ENCODE measurements at regions not wholly inside any gene's neighbourhood (a gene's known extent, or its start where the extent isn't known, plus 50 kb on each side); places are given as distances from the start of the nearest gene placed in this dataset.

DNA sequence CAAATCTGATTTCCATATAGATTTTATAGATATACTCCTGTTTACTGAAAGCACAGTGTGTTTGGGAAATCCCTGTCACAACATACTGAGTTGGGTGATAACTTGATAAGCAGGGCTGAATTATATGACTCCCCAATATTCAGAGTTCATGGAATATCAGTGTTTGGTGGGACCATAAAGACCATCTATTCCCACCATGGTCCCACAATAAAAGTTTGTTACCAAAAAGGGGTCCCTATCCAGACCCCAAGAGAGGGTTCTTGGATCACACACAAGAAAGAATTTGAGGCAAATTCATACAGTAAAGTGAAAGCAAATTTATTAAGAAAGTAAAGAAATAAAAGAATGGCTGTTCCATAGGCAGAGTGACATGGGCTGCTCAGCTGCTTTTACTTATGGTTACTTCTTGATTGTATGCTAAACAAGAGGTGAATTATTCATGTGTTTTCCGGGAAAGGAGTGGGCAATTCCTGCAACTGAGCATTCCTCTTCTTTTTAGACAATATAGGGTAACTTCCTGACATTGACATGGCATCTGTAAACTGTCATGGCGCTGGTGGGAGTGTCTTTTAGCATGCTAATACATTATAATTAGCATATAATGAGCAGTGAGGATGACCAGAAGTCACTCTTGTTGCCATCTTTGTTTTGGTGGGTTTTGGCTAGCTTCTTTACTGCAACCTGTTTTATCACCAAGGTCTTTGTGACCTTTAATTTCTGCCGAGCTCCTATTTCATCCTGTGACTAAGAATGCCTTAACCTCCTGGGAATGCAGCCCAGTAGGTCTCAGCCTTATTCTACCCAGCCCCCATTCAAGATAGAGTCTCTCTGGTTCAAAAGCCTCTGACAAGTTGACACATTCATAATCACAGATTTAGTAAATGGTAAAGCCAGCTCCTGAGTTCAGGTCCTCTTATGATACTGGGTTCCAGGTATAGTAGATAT is 240.6 kb upstream of the PDGFD start:
- no peak for DNase-seq

DNA sequence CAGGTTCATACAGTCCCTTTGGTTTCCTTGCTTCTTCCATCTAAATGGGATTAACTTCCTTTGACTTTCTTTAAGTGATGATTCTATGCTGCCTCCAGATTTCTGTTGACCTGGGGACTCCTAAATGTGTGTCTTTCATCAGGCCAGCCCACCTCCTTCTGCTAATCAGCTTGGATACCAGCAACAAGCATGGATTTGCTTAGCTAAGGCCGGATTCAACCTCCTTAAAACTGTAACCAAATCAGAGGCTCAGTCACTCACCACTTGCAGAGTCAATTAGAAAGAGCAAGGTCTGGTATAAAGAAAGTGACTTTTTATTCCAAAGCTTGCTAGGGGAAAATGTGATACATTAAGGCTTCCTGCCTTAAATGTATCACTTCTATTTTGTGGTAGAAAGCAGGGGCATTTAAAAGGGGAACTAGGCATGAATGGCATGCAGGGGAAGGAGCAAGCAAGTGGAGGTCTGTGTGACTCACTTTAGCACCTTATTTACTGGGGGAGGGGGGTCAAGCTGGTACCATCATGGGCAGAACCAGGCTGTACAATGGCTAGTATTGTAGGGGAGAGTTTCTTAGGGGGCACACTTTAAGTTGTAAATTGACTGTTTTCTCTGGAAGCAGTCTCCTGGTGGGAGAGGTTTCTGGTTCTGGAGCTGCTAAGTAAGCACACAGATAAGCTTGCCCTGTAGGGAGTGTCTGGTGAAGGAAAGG is 239.0 kb upstream of the PDGFD start:
- no peak for DNase-seq

DNA sequence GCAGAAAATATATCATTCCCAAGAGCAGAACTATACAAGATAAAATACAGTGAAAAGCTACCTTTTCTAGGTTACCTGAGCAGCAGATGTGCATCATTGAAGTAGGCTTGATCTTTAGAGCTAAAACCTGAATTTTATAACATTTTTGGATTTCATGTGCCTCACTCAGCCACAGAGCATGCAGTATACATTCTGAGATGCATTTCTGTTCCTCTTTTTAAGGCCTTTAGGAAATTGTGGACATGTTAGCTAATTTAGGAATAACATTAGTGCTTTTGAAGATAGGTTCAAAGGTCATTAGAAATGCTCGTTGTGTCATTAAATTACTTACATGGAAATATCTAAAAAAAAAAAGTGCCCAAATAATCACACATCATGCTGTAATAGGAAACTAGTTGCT is 230.6 kb upstream of the PDGFD start:
- no peak for DNase-seq

DNA sequence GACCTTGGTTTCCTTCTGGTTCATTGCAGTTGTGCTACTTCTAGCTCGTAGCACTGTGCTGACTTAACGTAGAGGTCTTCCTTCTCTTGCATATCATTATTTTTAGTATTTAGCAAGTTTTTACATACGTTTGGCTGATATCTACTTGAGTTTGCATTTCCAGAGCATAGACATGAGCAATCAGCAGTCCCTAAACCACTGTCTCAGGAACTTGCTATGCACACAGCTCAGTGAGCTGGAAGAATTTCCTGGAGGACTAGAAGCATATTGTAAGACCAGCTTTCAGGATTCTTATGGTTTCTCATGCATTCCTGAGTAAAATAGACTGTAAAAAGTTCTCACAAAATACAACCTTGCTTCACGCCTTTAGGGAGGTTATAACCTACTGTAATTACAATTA is 226.7 kb upstream of the PDGFD start:
- no peak for DNase-seq

DNA sequence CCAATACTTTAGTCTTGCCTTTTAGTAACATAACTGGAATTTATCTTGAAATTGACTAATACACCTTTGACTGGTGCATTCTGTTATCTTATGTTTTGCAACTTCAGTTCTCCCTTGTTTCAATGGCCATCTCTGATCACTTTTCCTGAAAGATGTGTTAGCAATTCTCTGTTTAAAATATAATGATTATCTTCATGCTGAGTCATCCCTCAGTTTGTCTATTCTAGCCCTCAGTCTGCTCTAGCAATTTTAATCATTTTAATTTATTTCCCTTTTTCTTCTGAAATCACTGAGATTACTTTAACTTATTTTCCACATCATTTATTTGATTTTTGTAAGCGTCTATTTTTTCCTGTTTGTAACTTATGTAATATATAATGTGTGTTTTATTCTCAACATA is 221.9 kb upstream of the PDGFD start:
- DNase-seq = no peak

DNA sequence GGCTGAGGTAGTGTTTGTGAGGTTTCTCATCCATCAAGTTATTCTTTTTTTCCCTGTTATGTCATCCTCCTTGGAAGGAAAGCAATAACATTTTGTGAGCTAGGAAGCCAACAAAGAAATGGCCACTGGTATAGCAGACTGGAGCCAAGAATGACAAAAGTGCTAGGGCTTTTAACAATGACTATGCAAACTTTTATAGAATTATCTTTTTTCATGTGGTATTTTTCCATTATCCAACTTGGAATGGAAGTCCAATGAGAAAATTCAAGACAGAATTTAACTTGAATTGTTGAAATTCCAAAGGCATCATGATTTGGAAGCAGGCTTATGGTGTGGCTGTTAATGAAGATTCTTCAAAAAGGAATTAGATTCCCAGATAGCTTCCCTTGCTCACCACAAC is 216.4 kb upstream of the PDGFD start:
- DNase-seq = no peak

DNA sequence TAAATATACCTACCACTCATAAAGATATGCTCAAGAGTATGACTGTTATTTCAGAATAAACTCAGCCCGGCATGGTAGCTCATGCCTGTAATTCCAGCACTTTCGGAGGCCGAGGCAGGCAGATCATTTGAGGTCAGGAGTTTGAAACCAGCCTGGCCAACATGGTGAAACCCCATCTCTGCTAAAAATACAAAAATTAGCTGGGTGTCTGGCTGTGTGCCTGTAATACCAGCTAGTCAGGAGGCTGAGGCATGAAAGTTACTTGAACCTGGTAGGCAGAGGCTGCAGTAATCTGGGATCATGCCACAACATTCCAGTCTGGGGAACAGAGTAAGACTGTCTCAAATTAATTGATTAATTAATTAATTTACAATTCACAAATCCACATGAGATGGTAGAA is 208.2 kb upstream of the PDGFD start:
- no peak for DNase-seq

DNA sequence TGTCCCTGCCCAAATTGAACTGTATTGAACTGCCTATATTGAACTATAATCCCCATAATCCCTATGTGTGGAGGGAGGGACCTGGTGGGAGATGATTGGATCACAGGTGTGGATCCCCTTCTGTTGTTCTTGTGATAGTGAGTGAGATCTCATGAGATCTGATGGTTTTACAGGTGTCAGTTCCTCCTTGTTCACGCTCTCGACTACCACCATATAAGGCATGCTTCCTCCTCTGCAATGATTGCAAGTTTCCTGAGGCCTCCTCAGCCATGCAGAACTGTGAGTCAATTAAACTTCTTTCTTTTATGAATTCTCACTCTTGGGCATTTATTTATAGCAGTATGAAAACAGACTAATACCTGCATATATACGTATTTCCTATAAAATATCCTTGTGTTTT is 206.5 kb upstream of the PDGFD start:
- DNase-seq = no peak

DNA sequence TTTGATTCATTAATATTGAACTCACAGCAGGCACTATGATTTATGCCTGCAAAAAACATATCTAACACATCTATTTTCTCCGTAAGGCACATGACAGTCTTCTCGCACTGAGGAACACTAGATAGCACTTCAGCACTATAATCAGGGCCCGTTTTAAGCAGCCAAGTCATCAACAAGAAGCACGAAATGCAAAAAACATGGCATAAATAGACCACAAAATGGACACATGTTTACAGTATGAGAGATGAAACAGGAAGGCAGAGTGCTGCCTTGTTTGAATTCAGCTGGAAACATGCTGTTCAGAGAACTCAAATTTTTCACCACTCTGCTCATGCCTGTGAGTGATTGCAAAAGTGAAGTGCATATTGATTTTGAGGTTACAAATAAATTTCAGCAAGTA is 205.8 kb upstream of the PDGFD start:
- DNase-seq = no peak

DNA sequence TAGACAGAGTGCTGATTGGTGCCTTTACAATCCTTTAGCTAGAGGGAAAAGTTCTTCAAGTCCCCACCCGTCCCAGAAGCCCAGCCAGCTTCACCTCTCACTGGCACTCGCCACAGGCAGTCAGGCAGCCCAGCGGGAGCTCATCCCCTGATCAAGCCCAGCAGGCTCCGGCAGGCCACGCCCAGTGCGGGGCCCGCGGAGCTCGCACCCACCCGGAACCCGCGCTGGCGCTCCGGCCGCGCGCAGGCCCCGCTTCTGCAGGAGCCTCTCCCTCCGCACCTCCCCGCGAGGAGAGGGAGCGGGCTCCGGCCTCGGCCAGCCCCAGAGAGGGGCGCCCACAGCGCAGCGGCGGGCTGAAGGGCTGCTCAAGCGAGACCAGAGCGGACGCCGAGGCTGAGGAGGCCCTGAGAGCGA is 202.4 kb upstream of the PDGFD start:
- DNase-seq = no peak

DNA sequence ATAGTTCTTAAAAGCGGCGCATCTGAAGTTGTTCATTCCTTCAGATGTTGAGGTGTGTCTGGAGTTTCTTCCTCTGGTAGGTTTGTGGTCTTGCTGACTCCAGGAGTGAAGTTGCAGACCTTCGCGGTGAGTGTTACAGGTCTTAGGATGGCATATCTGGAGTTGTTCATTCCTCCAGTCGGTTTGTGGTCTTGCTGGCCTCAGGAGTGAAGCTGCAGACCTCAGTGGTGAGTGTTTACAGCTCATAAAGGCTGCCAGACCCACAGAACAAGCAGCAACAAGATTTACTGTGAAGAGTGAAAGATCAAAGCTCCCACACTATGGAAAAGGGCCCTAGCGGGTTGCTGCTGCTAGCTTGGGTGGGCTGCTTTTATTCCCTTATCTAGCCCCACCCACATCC is 201.7 kb upstream of the PDGFD start:
- DNase-seq = no peak

DNA sequence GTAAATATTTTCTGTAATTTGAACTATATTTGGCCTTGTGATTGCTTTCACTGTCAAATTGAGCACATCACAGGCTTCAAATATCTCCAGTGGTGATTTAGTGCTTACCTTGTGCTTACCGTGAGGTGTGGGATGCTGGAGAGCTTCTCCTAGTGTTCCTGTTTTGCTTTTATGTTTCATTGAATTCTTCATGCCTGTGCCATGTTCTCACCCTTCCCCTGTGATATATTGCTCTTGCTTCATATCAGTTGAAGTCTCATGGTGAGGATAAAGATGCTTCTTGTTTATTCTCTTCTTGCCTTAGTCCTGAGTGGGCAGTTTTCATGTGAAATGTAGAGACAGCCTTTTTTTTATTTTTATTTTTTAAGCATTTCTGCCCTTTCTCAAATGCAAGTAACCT is 198.0 kb upstream of the PDGFD start:
- DNase-seq = no peak

DNA sequence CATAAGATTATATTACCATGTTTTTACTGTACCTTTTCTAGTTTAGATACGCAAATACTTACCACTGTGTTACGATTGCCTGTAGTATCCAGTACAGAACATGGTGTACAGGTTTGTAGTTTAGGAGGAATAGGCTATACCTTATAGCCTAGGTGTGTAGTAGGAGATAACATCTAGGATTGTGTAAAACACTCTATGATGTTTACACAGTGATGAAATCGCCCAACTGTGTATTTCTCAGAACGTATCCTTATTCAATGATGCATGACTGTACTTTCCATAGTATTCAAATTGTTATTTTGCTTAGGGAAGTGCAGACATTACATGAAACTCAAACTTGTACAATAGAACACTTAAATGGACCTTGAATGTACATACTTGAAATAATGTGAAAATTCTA is 188.1 kb upstream of the PDGFD start:
- DNase-seq = no peak

DNA sequence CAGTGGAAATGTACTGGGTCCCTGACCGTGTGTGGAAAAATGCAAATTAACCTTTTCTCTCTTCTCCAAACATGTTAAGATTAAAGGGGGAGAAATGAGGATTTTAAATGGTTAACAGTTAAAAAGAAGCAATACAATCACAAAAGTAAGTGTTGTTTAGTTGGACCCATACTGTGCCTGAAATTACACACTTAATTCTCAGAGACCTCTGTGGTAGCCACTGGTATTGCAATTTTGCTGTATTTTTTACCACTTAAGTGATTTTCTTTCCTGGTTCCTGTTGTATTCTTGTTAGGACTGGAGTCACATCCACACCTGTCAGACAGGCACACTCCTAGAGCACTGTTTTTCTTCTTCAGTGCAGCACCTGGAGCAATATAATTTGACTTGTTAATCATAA is 179.6 kb upstream of the PDGFD start:
- DNase-seq = no peak

DNA sequence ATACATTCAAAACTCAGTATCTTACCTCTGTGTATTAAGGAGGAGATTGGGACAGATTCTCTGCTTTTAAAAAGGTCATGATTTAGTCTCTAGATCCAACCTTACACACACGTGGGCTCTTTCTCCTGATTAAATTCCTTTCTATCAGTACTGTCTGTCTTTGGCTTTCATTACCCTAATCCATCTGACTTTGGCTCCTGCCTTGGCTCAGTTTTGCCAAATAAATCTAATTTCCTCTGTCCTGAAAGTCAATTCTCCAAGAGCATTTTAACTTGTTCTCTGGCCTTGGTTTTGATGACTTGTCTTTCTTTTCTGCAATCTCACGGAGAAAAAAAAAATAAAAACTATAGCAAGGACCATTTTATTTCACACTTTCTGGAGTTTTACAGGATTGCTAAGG is 176.6 kb upstream of the PDGFD start:
- DNase-seq = no peak

DNA sequence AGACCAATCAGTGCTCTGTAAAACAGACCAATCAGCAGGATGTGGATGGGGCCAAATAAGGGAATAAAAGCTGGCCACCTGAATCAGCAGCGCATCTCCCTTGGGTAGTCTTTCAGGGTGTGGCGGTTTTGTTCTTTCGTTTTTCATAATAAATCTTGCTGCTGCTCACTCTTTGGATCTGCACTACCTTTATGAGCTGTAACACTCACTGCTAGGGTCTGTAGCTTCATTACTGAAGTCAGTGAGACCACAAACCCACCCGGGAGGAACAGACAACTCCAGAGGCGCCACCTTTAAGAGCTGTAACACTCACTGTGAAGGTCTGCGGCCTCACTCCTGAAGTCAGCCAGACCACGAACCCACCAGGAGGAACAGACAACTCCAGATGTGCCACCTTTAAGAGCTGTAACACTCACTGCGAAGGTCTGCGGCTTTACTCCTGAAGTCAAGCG is 175.5 kb upstream of the PDGFD start:
- DNase-seq = no peak

DNA sequence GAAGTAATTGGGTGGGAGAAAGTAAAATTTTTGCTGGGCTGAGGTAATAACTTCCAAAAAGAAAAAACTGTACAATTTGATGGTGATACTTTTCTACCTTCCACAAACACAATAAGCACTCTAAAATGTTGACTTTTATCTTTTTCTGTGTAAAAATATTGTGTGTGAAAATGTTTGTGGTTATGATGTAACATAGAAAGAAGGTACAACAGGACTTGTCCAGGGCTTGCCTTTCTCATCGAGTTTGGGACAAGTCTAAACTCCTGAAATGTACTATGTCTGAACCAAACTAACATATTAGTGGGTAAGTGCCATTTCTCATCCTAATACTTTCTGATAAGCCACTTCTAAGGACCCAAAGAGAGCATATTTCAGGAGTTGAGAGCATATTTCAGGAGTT is 174.2 kb upstream of the PDGFD start:
- no peak for DNase-seq

DNA sequence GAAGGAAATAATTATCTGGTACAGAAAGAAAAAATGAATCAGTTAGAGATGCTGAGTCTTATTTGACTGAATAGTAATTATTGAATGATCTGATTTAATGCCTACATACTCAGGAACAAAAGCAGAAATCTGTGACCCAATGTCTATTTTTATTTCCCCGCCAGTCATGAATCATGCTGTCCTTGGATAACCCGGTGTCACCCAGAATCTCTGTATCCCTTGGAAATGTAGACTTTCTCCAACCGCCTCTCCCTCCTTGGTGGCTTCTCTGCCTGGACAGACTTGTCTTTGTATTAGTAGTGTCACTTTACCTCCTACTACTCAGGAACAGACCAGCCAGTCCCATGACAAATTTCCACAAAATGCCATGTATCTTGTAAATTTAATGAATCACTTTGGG is 173.3 kb upstream of the PDGFD start:
- DNase-seq = no peak

DNA sequence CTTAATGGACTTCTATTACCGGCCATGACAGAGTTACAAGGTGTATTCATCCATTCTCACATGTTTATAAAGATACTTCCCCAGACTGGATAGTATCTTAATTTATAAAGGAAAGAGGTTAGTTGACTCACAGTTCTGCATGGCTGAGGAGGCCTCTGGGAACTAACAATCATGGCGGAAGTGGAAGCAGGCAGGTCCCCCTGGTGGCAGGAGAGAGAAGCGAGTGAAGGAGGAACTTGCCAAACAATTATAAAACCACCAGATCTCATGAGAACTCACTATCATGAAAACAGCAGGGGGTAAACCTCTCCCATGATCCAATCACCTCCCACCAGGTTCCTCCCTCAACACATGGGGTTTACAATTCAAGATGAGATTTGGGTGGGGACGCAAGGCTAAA is 170.0 kb upstream of the PDGFD start:
- no peak for DNase-seq

DNA sequence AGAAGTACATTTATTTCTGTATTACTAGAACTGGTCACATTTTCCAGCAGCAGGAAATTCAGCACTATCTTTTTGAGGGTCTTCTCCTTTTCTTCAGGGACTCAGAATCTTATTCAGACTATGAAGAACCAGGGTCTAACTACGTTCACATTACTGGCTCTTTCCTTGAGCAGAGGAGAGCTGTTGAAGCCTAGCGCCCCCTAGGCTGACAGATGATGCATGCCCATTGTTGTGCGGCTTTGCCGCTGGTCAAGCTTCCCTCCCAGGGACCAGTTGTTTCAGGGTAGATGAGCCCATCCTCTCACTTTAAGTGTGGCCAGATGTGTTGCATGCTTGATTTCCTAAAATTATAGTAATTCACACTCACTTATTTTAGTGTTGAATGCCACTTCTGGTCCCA is 168.2 kb upstream of the PDGFD start:
- no peak for DNase-seq

DNA sequence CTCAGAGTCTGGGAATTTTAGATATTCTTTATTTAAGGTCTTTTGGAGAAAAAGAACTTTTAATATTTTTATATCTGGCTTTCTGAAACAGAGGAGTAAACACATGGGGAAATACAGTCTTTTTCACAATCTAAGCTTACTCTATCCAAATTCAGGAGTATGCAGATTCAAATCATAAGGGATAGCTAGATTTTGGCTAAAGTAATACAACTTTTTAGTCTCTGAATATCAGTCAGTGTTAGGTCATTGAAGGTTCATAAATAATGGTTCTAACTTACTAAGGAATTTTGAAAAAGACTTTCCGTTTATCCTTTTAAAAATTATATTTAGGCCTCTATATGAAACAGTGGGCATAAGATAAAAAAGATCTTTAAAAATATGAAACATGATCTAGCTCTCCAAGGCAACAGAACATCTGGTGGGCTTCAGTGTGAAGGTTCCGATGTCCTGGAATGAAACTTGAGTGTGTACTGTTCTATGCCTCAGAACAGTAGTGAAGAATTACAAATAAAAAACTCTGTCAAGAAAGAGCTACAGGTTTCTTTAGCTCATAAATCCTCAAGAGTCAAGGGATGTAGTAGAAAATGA is 165.2 kb upstream of the PDGFD start:
- no peak for DNase-seq

DNA sequence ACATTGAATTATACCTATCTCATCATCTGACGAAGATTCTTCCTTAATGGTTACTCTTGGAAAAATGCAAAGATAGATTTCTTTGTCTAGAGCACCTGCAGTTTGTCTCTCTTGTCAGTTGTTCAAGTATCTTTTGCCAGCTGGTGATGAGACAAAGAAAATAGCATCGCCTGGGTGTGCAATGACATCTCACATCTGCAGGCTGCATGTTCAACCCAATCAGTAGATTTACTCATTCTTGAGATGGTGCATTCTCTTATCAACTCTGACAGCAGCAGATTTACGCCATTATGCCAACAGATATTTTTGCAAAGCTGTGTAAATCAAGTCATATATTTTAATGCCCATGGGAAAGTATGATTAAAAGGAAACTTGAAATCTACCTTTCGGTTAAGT is 164.6 kb upstream of the PDGFD start:
- DNase-seq = no peak

DNA sequence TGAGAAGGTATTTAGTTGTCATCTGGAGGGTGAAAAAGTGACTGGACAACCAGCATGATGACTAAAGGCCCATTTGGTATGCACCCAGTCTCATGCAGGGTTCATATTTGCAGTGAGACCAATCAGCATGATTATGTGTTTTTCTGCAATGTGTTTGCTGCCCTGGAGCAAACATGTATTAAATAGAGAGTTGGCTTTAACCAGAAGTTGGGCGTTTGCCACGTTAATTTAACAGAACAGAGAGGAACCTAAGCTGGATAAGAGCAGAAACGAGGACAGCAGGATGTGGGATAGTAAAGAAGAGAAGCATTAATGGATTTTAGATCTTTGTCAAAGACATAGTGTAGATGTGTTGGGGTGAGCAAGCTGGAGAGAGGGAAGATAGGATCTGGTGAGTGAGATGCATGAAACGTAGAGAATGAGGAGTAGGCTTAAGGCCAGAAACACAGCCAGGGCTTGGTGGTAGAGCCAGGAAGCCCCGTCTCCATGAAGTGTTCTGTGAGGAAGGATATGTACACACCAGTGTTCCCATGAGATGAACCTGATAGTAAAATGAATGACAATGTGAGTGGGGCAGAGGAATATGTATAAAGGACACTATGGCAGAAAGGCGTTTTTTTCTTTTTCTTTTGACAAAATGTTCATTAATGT is 164.0 kb upstream of the PDGFD start:
- no peak for DNase-seq

DNA sequence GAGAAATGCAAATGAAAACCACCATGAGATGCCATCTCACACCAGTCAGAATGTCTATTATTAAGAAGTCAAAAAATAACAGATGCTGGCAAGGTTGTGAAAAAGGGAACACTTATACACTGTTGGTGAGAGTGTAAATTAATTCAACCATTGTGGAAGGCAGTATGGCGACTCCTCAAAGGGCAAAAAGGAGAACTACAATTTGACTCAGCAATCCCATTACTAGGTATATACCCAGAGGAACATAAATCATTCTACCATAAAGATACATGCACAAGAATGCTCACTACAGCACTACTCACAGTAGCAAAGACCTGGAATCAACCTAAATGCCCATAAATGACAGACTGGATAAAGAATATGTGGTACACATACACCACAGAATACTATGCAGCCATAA is 161.1 kb upstream of the PDGFD start:
- DNase-seq = no peak
